ENCODE measurements at regions not wholly inside any gene's neighbourhood (a gene's known extent, or its start where the extent isn't known, plus 50 kb on each side); places are given as distances from the start of the nearest gene placed in this dataset.

GRCh38 chr2:189298038-189298437 lies 118.5 kb upstream of the COL5A2 start:
- TF ChIP-seq, protein P1, sequence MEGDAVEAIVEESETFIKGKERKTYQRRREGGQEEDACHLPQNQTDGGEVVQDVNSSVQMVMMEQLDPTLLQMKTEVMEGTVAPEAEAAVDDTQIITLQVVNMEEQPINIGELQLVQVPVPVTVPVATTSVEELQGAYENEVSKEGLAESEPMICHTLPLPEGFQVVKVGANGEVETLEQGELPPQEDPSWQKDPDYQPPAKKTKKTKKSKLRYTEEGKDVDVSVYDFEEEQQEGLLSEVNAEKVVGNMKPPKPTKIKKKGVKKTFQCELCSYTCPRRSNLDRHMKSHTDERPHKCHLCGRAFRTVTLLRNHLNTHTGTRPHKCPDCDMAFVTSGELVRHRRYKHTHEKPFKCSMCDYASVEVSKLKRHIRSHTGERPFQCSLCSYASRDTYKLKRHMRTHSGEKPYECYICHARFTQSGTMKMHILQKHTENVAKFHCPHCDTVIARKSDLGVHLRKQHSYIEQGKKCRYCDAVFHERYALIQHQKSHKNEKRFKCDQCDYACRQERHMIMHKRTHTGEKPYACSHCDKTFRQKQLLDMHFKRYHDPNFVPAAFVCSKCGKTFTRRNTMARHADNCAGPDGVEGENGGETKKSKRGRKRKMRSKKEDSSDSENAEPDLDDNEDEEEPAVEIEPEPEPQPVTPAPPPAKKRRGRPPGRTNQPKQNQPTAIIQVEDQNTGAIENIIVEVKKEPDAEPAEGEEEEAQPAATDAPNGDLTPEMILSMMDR (IDR thresholded peaks at IDR 0.05 in 2 of 3, conservative IDR thresholded peaks at IDR 0.05 in 1 of 3; ENCODE audit: control insufficient read depth in 2 of 3, extremely low read depth in 1 of 3, insufficient read depth in 1 of 3, low read depth in 3 of 3, low read length in 3 of 3) = no peak
- no peak for TF ChIP-seq RFX5 (IDR thresholded peaks at IDR 0.05; ENCODE audit: low read depth, low read length)
- TF ChIP-seq ZNF274 (IDR thresholded peaks at IDR 0.05; ENCODE audit: insufficient read depth, insufficient read length) = no peak
- no peak for TF ChIP-seq IKZF2 (IDR thresholded peaks at IDR 0.05)
- no peak for TF ChIP-seq POLR2A (IDR thresholded peaks at IDR 0.05; ENCODE audit: low read depth, low read length)
- TF ChIP-seq RBBP5 (conservative IDR thresholded peaks at IDR 0.05) = no peak
- no peak for TF ChIP-seq ZZZ3 (IDR thresholded peaks at IDR 0.05; ENCODE audit: control insufficient read depth, insufficient read length, low read depth)
- no peak for TF ChIP-seq RB1 (IDR thresholded peaks at IDR 0.05; ENCODE audit: borderline replicate concordance)
- TF ChIP-seq EZH2 (IDR thresholded peaks at IDR 0.05; ENCODE audit: borderline replicate concordance, control insufficient read depth, low read depth, low read length) = no peak
- TF ChIP-seq MLLT1 (IDR thresholded peaks at IDR 0.05) = no peak
- TF ChIP-seq BHLHE40 (IDR thresholded peaks at IDR 0.05; ENCODE audit: borderline replicate concordance in 1 of 2, low read depth in 2 of 2, low read length in 1 of 2) = no peak
- no peak for TF ChIP-seq POLR2AphosphoS2 (IDR thresholded peaks at IDR 0.05; ENCODE audit: low read depth, low read length)

Measured in GM12878 (cell line).